ENCODE measurements at regions not wholly inside any gene's neighbourhood (a gene's known extent, or its start where the extent isn't known, plus 50 kb on each side); places are given as distances from the start of the nearest gene placed in this dataset.

DNA sequence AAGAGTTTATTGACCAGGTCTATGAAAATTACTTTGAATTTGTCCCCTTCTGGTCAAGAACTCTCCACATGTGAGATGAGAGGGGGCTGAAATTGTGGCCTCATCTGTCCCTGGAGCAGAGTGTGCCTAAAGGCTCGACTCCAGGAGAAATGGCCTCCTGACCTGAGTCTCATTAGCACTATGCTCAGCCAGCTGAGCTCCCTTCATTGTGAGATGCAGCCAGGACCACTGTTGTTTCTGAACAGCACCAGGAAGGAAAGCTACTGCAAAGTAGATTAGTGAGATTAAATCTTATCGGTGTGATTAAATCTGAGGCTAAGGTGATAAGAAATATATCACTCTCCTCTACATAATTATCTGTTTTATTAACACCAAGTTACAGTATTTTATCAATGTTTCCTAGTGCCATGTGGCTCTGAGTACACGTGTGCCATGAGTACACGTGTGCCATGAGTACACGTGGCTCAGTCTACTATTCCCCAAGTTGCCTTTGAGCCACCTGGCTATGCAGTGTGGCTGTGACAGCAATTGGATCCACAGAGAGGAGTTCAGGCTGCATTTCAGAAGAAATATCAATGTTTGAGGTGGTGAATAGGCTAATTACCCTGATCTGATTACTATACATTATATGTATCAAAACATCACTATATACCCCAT is 126.9 kb downstream of the IPMK start:
- TF ChIP-seq TAF1 (IDR thresholded peaks at IDR 0.05; ENCODE audit: borderline replicate concordance, insufficient read depth, low read length), result no peak
- no peak for TF ChIP-seq FOXP2 (optimal IDR thresholded peaks at IDR 0.05; ENCODE audit: borderline replicate concordance, extremely low read depth, extremely low read length, insufficient read depth)
- no peak for TF ChIP-seq SIN3A (IDR thresholded peaks at IDR 0.05; ENCODE audit: borderline replicate concordance, insufficient read depth, low read length)
- TF ChIP-seq POLR2AphosphoS5 (IDR thresholded peaks at IDR 0.05; ENCODE audit: low read depth, low read length), result no peak
- TF ChIP-seq, protein P1, sequence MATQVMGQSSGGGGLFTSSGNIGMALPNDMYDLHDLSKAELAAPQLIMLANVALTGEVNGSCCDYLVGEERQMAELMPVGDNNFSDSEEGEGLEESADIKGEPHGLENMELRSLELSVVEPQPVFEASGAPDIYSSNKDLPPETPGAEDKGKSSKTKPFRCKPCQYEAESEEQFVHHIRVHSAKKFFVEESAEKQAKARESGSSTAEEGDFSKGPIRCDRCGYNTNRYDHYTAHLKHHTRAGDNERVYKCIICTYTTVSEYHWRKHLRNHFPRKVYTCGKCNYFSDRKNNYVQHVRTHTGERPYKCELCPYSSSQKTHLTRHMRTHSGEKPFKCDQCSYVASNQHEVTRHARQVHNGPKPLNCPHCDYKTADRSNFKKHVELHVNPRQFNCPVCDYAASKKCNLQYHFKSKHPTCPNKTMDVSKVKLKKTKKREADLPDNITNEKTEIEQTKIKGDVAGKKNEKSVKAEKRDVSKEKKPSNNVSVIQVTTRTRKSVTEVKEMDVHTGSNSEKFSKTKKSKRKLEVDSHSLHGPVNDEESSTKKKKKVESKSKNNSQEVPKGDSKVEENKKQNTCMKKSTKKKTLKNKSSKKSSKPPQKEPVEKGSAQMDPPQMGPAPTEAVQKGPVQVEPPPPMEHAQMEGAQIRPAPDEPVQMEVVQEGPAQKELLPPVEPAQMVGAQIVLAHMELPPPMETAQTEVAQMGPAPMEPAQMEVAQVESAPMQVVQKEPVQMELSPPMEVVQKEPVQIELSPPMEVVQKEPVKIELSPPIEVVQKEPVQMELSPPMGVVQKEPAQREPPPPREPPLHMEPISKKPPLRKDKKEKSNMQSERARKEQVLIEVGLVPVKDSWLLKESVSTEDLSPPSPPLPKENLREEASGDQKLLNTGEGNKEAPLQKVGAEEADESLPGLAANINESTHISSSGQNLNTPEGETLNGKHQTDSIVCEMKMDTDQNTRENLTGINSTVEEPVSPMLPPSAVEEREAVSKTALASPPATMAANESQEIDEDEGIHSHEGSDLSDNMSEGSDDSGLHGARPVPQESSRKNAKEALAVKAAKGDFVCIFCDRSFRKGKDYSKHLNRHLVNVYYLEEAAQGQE (IDR thresholded peaks at IDR 0.05; ENCODE audit: insufficient read depth in 1 of 2, low read depth in 2 of 2, low read length in 2 of 2), result no peak

GRCh38 chr10:58140054-58140453 is 127.6 kb downstream of the IPMK start:
- TF ChIP-seq, protein P1 (IDR thresholded peaks at IDR 0.05; ENCODE audit: insufficient read depth in 1 of 2, low read depth in 2 of 2, low read length in 2 of 2), result no peak
- no peak for TF ChIP-seq SIN3A (IDR thresholded peaks at IDR 0.05; ENCODE audit: borderline replicate concordance, insufficient read depth, low read length)
- TF ChIP-seq FOXP2 (optimal IDR thresholded peaks at IDR 0.05; ENCODE audit: borderline replicate concordance, extremely low read depth, extremely low read length, insufficient read depth), result no peak
- TF ChIP-seq TAF1 (IDR thresholded peaks at IDR 0.05; ENCODE audit: borderline replicate concordance, insufficient read depth, low read length), result no peak
- no peak for TF ChIP-seq POLR2AphosphoS5 (IDR thresholded peaks at IDR 0.05; ENCODE audit: low read depth, low read length)

GRCh38 chr10:58137813-58138212 is 129.9 kb downstream of the IPMK start:
- TF ChIP-seq POLR2AphosphoS5 (IDR thresholded peaks at IDR 0.05; ENCODE audit: low read depth, low read length) (no peak), TAF1 (IDR thresholded peaks at IDR 0.05; ENCODE audit: borderline replicate concordance, insufficient read depth, low read length) (no peak), FOXP2 (optimal IDR thresholded peaks at IDR 0.05; ENCODE audit: borderline replicate concordance, extremely low read depth, extremely low read length, insufficient read depth) (no peak), SIN3A (IDR thresholded peaks at IDR 0.05; ENCODE audit: borderline replicate concordance, insufficient read depth, low read length) (no peak)
- TF ChIP-seq, protein P1 (IDR thresholded peaks at IDR 0.05; ENCODE audit: insufficient read depth in 1 of 2, low read depth in 2 of 2, low read length in 2 of 2), result no peak

GRCh38 chr10:58115218-58116050 is 152.3 kb downstream of the IPMK start:
- TF ChIP-seq TAF1 (IDR thresholded peaks at IDR 0.05; ENCODE audit: borderline replicate concordance, insufficient read depth, low read length) (no peak), SIN3A (IDR thresholded peaks at IDR 0.05; ENCODE audit: borderline replicate concordance, insufficient read depth, low read length) (no peak), FOXP2 (optimal IDR thresholded peaks at IDR 0.05; ENCODE audit: borderline replicate concordance, extremely low read depth, extremely low read length, insufficient read depth) (no peak), POLR2AphosphoS5 (IDR thresholded peaks at IDR 0.05; ENCODE audit: low read depth, low read length) (no peak)
- TF ChIP-seq, protein P1 (IDR thresholded peaks at IDR 0.05; ENCODE audit: insufficient read depth in 1 of 2, low read depth in 2 of 2, low read length in 2 of 2), result no peak

All from PFSK-1 (cell line).